ENCODE measurements at regions not wholly inside any gene's neighbourhood (a gene's known extent, or its start where the extent isn't known, plus 50 kb on each side); places are given as distances from the start of the nearest gene placed in this dataset.

DNA sequence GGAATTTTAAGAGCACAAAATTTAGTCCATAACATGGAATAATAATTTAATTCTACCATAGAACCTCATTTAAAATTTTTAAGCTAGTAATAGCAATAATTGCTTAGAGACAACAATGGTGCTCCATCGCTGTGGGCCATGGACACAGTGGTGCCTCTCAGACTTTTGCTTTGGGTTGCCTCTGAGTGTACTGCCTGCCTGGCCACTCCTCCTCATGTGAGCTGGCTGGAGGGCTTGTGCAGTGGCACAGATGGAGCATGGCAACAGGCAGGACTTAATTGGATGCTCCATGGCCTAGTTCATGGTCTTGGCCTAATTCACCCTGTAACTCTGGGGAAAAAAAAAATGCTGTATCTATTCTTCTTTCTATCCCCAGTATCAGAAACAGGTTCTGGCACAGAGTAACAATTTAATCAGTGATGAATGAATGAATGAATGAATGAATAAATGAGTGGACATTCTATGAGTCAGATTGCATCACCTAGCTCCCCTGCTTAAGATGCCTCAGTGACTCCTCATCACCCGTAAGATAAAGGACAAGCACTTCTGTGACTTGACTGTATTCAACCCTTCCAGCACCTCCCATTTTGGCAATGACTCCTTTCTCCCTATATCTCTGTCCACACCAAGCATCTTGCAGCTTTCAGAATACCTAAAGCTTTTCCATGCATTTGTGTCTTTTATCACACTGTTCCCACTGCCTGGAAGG, 211.8 kb upstream of the SLC14A2 start:
- H3K4me3 ChIP-seq, result no peak overlapping the region
- TF ChIP-seq, protein P1, sequence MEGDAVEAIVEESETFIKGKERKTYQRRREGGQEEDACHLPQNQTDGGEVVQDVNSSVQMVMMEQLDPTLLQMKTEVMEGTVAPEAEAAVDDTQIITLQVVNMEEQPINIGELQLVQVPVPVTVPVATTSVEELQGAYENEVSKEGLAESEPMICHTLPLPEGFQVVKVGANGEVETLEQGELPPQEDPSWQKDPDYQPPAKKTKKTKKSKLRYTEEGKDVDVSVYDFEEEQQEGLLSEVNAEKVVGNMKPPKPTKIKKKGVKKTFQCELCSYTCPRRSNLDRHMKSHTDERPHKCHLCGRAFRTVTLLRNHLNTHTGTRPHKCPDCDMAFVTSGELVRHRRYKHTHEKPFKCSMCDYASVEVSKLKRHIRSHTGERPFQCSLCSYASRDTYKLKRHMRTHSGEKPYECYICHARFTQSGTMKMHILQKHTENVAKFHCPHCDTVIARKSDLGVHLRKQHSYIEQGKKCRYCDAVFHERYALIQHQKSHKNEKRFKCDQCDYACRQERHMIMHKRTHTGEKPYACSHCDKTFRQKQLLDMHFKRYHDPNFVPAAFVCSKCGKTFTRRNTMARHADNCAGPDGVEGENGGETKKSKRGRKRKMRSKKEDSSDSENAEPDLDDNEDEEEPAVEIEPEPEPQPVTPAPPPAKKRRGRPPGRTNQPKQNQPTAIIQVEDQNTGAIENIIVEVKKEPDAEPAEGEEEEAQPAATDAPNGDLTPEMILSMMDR (IDR thresholded peaks at IDR 0.05), result no peak
- H3K27ac ChIP-seq, result no peak overlapping the region
- DNase-seq (ENCODE audit: low spot score), result no peak

DNA sequence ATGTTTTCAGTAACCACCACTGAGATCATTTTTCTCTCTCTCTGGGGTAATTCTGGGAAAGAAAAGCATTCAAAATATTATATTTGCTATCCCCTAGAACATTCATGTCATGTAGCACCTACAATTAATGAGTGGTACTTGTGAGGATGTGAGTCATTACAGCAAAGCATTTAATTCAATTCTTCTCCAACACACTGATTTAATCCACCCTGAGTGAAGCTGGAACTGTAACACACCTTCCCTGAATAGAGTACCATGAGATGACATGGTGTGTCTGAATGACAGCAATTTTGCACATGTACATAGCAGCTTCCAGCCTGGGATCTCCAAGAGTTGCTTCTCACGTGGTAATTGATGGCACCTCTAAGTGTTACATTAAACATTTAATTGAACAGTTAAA, 207.1 kb upstream of the SLC14A2 start:
- DNase-seq (ENCODE audit: low spot score), result no peak
- H3K27ac ChIP-seq, result no peak overlapping the region
- H3K4me3 ChIP-seq, result no peak overlapping the region
- TF ChIP-seq, protein P1 (IDR thresholded peaks at IDR 0.05), result no peak

DNA sequence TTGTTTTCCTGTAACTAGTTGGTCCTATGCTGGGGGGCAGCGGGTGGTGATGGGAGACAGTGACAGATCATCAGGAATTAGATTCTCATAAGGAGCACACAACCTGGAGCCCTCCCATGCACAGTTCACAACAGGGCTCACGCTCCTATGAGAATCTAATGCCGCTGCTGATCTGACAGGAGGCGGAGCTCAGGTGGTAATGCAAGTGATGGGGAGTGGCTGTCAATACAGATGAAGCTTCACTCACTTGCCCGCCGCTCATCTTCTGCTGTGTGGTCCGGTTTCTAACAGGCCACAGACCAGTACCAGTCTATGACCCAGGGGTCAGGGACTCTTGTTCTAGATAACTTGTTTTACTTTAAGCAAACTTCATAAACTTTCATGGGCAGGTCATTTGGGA, 205.3 kb upstream of the SLC14A2 start:
- TF ChIP-seq, protein P1 (IDR thresholded peaks at IDR 0.05), result no peak
- H3K4me3 ChIP-seq, result no peak overlapping the region
- no peak for DNase-seq (ENCODE audit: low spot score)
- H3K27ac ChIP-seq, result no peak overlapping the region

DNA sequence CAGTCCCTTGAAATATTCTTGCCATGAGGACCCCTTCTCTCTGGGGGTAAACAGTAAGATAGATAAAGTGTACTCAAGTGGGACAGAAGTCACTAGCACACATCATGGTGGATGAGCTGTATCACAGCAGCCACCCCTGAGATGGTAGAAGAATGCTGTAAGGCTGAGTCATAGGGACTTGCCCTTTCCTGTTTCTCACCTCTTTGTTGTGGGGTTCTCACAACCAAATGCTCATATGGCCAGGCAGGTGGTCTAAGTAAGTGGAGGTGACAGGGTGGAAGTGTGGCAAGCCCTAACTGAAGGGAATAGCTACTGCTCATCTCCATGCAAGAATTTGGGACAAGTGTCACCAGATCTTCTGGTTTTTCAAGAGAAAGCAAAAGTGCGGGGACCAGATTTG, 202.7 kb upstream of the SLC14A2 start:
- Histone ChIP-seq H3K4me3 (no peak overlapping the region), H3K27ac (peak overlapping the region in 1 of 2 donors; percentile 6)
- TF ChIP-seq, protein P1 (IDR thresholded peaks at IDR 0.05), result no peak
- no peak for DNase-seq (ENCODE audit: low spot score)

DNA sequence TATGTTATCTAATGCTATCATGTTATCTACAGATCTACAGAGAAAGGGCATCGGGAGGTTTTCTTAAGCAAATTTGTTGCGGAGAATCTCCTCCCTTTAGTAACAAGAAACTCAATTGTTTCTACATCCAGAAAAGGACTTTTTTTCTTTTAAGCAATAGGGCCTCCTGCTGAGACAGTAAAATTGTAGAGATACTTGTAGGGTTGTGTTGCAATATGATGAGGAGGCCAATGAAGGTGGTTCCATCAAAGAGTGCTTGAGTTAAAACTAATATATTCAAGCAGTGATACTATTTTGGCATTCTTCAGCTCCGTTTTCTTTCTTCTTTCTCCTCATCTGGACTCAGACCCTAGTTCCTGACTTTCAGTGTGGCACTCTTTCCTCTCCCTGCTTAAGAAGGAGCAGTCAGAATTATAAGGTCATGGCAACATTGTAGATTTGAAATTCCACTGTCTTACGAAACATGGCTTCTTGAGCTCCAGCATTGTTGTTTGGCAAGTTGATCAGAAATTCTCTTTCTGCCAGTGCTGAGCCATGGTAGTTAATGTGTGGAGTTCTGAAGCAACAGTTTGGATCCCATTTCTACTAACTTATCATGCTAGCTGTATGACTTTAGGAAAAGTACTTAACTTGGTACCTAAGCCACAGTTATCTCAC, 202.0 kb upstream of the SLC14A2 start:
- TF ChIP-seq, protein P1 (IDR thresholded peaks at IDR 0.05), result no peak
- H3K27ac ChIP-seq, result no peak overlapping the region

DNA sequence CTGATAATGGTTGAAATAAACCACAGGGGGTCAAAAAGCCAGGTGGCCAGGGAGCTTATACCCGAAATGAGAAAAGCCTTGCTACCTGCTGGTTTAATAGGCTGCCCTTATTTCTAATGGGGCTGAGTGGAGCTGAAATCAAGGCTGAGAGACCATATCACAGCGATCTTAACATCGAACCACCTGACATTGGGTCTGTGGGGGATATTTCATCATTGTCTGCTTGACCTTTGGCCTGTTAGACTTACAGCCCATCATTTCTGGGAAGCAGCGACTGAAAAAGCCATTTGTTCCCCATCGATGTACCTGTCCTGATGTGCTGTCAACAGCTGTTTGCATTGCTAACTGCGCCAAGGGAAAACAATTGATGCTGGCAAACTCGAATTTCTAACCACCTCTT, 199.7 kb upstream of the SLC14A2 start:
- TF ChIP-seq, protein P1 (IDR thresholded peaks at IDR 0.05), result no peak
- H3K4me3 ChIP-seq, result no peak overlapping the region
- no peak overlapping the region for H3K27ac ChIP-seq
- DNase-seq (ENCODE audit: low spot score), result no peak

More for the DNA sequence above, 202.0 kb upstream of the SLC14A2 start:
- no peak for DNase-seq (ENCODE audit: low spot score)
- no peak overlapping the region for H3K4me3 ChIP-seq

DNA sequence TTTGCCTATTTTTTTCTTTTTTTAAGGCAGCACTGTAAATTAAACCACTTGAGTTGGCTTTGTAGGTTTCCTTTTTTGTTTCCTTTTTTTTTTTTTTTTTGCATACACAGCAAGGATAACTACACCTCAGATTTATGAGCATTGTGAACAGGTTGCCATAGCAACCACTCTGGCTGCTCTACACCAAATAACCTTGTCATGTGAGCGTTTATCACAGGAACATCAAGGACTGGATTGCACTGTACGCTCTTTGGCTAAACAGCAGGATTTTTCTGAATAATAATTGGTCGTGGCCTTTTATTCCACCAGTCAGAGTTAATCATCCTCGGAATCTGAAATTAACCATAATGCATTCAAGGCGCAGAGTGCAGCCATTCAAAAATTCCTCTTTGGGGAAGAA, 199.1 kb upstream of the SLC14A2 start:
- no peak for DNase-seq (ENCODE audit: low spot score)
- Histone ChIP-seq H3K27ac (no peak overlapping the region), H3K4me3 (no peak overlapping the region)
- TF ChIP-seq, protein P1 (IDR thresholded peaks at IDR 0.05), result no peak
